ENCODE measurements at regions not wholly inside any gene's neighbourhood (a gene's known extent, or its start where the extent isn't known, plus 50 kb on each side); places are given as distances from the start of the nearest gene placed in this dataset.

DNA sequence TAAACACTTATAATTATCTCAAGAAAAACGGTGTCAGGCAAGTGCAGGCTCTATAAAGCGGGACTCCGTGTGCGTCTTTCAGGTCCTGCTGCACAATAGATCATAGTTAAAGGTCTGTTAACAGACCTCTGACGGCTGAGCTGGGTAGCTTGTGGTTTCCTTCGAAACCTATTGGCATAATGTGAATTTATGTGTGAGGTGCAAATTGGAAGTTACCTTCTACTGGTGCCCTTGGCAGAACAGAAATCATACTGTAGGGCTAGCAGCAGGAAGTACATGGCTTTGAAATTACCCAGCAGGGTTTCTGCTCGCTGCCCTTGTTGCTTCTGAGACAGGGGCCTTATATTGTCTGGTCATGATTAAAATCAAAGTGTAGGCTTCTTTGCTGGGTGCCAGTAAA is 216.4 kb upstream of the HAND2 start:
- POLR2A ChIA-PET, result no interaction called here
- Histone ChIP-seq H3K4me1 (replicated peaks in 1 of 2; ENCODE audit: control insufficient read depth in 2 of 2, insufficient read depth in 2 of 2, low read length in 2 of 2) (no peaks in the 10 kb centered on the region), H2AFZ (ENCODE audit: low read depth, low read length) (no peak overlapping the region), H3K4me3 (no peak overlapping the region), H3K9ac (ENCODE audit: insufficient read depth in 1 of 2, low read depth in 2 of 2, low read length in 2 of 2) (no peak overlapping the region), H3K9me1 (ENCODE audit: control insufficient read depth, insufficient read depth, low read length) (no peaks in the 10 kb centered on the region), H3K79me2 (ENCODE audit: control insufficient read depth, insufficient read depth, low read length) (no peaks in the 10 kb centered on the region), H3K9me3 (replicated peaks; ENCODE audit: control insufficient read depth, insufficient read depth, low read depth, low read length) (no peaks in the 10 kb centered on the region; the same call in 1 of the 2 replicates), H3K4me2 (ENCODE audit: insufficient read depth, low read length) (no peak overlapping the region), H3K27me3 (ENCODE audit: control insufficient read depth in 2 of 2, insufficient read depth in 2 of 2, low read length in 2 of 2) (no peaks in the 10 kb centered on the region), H3K27ac (ENCODE audit: extremely low read depth, low read depth, low read length) (no peak overlapping the region), H3K36me3 (ENCODE audit: control insufficient read depth, insufficient read depth, low read length) (no peaks in the 10 kb centered on the region), H4K20me1 (replicated peaks; ENCODE audit: control insufficient read depth, insufficient read depth, low read length) (no peaks in the 10 kb centered on the region)
- no peak for TF ChIP-seq RBBP5 (IDR thresholded peaks at IDR 0.05; ENCODE audit: borderline replicate concordance, insufficient read depth, low read length, poor library complexity, severe bottlenecking)
- no peak for TF ChIP-seq SIN3B (IDR thresholded peaks at IDR 0.05; ENCODE audit: low read depth)
- TF ChIP-seq ZNF668 (CRISPR knock-in tag; IDR thresholded peaks at IDR 0.05), result no peak
- no peak for TF ChIP-seq POLR2G (IDR thresholded peaks at IDR 0.05; ENCODE audit: low read depth, low read length)
- TF ChIP-seq ZC3H11A (IDR thresholded peaks at IDR 0.05; ENCODE audit: low read depth, low read length), result no peak
- no peak for TF ChIP-seq HDAC3 (IDR thresholded peaks at IDR 0.05; ENCODE audit: borderline replicate concordance, partially characterized antibody)
- TF ChIP-seq ZNF445 (CRISPR knock-in tag; IDR thresholded peaks at IDR 0.05; ENCODE audit: low read depth), result no peak
- TF ChIP-seq POU5F1 (IDR thresholded peaks at IDR 0.05; ENCODE audit: borderline replicate concordance, low read depth, low read length, partially characterized antibody), result no peak
- no peak for TF ChIP-seq PHF20 (IDR thresholded peaks at IDR 0.05; ENCODE audit: partially characterized antibody)
- no peak for TF ChIP-seq IFI16 (CRISPR knock-in tag; IDR thresholded peaks at IDR 0.05)
- no peak for TF ChIP-seq POLR2H (tag; IDR thresholded peaks at IDR 0.05; ENCODE audit: low read depth)
- no peak for TF ChIP-seq CCNT2 (IDR thresholded peaks at IDR 0.05; ENCODE audit: borderline replicate concordance, extremely low read depth, insufficient read length, low read depth, low read length)
- TF ChIP-seq CTCFL (IDR thresholded peaks at IDR 0.05; ENCODE audit: borderline replicate concordance, insufficient read depth, low read depth, low read length, poor library complexity, severe bottlenecking), result no peak
- no peak for TF ChIP-seq ZKSCAN1 (IDR thresholded peaks at IDR 0.05; ENCODE audit: low read depth, low read length)
- no peak for TF ChIP-seq ZNF3 (CRISPR knock-in tag; IDR thresholded peaks at IDR 0.05)
- TF ChIP-seq, protein P1, sequence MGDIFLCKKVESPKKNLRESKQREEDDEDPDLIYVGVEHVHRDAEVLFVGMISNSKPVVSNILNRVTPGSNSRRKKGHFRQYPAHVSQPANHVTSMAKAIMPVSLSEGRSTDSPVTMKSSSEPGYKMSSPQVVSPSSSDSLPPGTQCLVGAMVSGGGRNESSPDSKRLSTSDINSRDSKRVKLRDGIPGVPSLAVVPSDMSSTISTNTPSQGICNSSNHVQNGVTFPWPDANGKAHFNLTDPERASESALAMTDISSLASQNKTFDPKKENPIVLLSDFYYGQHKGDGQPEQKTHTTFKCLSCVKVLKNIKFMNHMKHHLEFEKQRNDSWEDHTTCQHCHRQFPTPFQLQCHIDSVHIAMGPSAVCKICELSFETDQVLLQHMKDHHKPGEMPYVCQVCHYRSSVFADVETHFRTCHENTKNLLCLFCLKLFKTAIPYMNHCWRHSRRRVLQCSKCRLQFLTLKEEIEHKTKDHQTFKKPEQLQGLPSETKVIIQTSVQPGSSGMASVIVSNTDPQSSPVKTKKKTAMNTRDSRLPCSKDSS (IDR thresholded peaks at IDR 0.05; ENCODE audit: low read depth, partially characterized antibody), result no peak
- TF ChIP-seq ZFP36 (IDR thresholded peaks at IDR 0.05; ENCODE audit: low read depth, low read length, partially characterized antibody), result no peak
- intact Hi-C loops (cut with micrococcal nuclease), result no loop called here
- FAIRE-seq (no peak), ATAC-seq (no peak), DNase-seq (ENCODE audit: extremely low read depth in 1 of 4, low spot score in 3 of 4) (no peak)
- BruUV-seq (replicated peaks), result no TSS peak
- WGBS (ENCODE audit: insufficient coverage, low coverage, missing lambda C conversion rate), result 11% methylated on average over 7 of the region's 7 CpGs
- in situ Hi-C loops (cut with MboI), result no loop called here
- CTCF ChIA-PET (ENCODE audit: low intra/inter-chr PET ratio), result no interaction called here

Measured in K562 (cell line).